GM20000 (cell line): ENCODE measurements at regions not wholly inside any gene's neighbourhood (a gene's known extent, or its start where the extent isn't known, plus 50 kb on each side); places are given as distances from the start of the nearest gene placed in this dataset.

Experiments used
- DNase-seq: peaks from one replicate; pipeline ENCODE4 v3.0.0; 2012; ENCODE audit warnings: low spot score
- CTCF ChIP-seq: IDR thresholded peaks from 2 replicates; pipeline ENCODE4 v1.5.1; 2012; ENCODE audit warnings: mild to moderate bottlenecking, control low read depth; ENCODE audit errors: extremely low read depth, missing control alignments

GRCh38 chr18:59820663-59821062 is 79.1 kb upstream of the PMAIP1 start:
- no peak for DNase-seq
- no peak for TF ChIP-seq CTCF

GRCh38 chr18:59818769-59819168 is 81.0 kb upstream of the PMAIP1 start:
- TF ChIP-seq CTCF: no peak
- no peak for DNase-seq

GRCh38 chr18:59814891-59815290 is 84.9 kb upstream of the PMAIP1 start:
- no peak for DNase-seq
- no peak for TF ChIP-seq CTCF

- DNase-seq: no peak
- TF ChIP-seq CTCF: no peak
These were observed 85.9 kb upstream of the PMAIP1 start for GRCh38 chr18:59813942-59814341.

GRCh38 chr18:59810735-59811520 is 88.9 kb upstream of the PMAIP1 start:
- no peak for TF ChIP-seq CTCF
- DNase-seq: no peak

GRCh38 chr18:59810183-59810582 is 89.6 kb upstream of the PMAIP1 start:
- no peak for TF ChIP-seq CTCF
- no peak for DNase-seq

GRCh38 chr18:59802031-59802430 is 97.8 kb upstream of the PMAIP1 start:
- DNase-seq: no peak
- no peak for TF ChIP-seq CTCF
